GM21390 (cell line): ENCODE measurements at regions not wholly inside any gene's neighbourhood (a gene's known extent, or its start where the extent isn't known, plus 50 kb on each side); places are given as distances from the start of the nearest gene placed in this dataset.
A peak's percentile ranks its signal among the peaks of the same experiment; 100 is the strongest.
"Not testable (repeated sequence)": the region's sequence is repeated elsewhere in the genome, so short reads cannot be mapped to it uniquely, and the experiment has no call there.

Experiments
- ATAC-seq: cut with Tn5 transposase; IDR thresholded peaks from one replicate; pipeline ENCODE4 v1.9.1; 2021; ENCODE audit not compliant: unreplicated experiment

DNA sequence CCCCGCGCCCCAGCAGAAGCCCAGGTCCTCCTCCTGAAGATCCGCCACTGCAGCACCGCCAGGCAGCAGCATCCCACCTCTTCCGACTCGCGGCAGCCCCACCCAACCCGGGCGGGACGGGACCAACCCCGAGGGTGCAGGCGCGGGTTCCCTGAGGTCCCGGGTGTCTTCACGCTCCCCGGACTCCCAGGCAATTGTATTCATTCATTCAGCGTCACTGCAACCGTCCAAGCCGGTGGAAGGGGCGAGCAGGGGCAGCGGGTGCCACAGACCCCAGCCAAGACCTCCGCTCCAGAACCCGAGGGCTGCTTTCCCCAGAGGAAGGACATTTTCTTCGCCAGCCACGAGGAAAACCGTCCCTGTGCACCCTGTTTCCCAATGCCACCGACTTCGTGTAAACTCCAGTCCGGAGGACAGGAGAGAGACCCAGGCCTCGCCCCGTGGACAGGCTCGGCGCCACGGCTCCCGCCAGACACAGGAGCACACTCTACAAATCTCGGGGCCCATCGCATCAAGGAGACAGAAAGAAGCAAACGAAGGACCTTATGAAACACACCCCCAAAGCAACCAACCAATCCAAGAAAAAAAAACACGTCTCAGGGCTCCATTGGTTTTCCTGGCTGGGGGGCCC is 1471.5 kb downstream of the FOXD4L5 start:
- not testable (repeated sequence) for ATAC-seq

GRCh38 chr9:63812822-63813221 is 1472.2 kb downstream of the FOXD4L5 start:
- ATAC-seq, result peak; percentile 58

- not testable (repeated sequence) for ATAC-seq
Observed at GRCh38 chr9:63804205-63804604, 1480.8 kb downstream of the FOXD4L5 start.

GRCh38 chr9:63794081-63794685 is 1490.8 kb downstream of the FOXD4L5 start:
- ATAC-seq, result not testable (repeated sequence)

DNA sequence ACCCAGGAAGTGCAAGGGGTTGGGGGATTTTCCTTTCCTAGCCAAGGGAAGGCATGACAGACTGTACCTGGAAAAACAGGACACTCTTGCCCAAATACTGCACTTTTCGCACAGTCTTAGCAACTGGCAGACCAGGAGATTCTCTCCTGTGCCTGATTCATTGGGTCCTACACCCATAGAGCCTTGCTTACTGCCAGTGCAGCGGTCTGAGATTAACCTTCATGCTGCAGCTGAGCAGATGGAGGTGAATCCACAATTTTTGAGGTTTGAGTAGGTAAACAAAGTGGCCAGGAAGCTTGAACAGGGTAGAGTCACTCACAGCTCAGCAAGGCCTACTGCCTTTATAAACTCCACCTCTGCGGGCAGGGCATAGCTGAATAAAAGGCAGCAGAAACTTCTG is 1497.6 kb downstream of the FOXD4L5 start:
- not testable (repeated sequence) for ATAC-seq

DNA sequence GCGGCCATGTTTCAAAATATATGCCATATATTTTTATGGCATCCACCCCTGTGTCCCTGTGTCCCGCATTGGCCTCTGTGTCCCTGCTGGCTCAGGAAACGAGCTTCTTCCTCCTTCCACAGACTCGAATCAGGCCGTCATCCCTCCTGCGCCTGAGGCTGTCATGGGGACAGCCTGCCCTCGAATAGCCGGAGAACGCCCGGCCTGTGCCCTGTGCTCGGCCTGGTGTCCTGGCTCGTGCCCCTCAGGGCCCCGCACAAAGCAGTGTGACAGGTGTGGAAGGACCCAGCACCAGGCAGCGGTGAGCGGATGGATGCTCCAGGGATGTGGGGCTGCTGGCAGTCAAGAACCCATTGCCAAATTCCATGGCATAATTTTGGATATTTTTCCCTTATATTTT is 1500.0 kb downstream of the FOXD4L5 start:
- ATAC-seq, result not testable (repeated sequence)

DNA sequence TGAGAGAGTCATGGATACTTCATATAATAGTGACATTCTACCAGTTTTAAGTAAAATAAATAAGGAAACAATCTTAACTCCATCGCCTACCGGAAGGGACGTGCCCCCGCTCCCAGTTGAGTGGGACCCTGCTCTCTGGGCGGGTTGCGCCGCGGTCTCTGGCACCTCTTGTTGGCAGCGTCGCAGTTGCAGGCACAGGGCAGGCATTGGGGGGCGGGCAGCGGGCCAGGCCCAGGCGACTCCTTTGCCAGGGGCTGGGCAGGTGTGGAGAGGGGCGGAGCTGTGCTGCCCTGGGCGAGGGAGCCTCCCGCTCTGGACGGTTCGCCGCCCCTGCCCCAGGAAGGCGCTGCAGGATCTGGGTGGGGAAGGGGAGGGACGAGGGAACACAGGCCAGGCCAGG is 1500.6 kb downstream of the FOXD4L5 start:
- ATAC-seq, result not testable (repeated sequence)

GRCh38 chr9:63781817-63782439 is 1503.1 kb downstream of the FOXD4L5 start:
- ATAC-seq, result peak; percentile 33

GRCh38 chr9:63781390-63781789 is 1503.6 kb downstream of the FOXD4L5 start:
- ATAC-seq, result peak; percentile 100

- ATAC-seq, result not testable (repeated sequence)
Observed at GRCh38 chr9:63776220-63776619, 1508.8 kb downstream of the FOXD4L5 start.

DNA sequence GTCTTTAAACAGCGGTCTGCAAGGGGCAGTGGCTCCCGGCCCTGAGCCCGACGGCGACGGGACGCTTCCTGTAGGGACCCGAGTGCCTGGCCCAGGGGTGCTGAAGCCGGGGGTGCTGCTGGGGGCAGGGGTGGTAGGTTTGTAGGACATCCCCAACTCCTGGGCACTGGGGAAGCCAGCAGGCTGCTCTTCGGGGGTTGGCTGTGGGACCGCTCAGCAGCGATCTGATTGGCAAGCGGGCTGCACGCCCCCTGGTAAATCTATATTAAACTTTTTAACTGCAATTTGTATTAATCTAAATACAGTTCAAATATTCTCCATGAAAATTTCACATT is 1510.0 kb downstream of the FOXD4L5 start:
- not testable (repeated sequence) for ATAC-seq

DNA sequence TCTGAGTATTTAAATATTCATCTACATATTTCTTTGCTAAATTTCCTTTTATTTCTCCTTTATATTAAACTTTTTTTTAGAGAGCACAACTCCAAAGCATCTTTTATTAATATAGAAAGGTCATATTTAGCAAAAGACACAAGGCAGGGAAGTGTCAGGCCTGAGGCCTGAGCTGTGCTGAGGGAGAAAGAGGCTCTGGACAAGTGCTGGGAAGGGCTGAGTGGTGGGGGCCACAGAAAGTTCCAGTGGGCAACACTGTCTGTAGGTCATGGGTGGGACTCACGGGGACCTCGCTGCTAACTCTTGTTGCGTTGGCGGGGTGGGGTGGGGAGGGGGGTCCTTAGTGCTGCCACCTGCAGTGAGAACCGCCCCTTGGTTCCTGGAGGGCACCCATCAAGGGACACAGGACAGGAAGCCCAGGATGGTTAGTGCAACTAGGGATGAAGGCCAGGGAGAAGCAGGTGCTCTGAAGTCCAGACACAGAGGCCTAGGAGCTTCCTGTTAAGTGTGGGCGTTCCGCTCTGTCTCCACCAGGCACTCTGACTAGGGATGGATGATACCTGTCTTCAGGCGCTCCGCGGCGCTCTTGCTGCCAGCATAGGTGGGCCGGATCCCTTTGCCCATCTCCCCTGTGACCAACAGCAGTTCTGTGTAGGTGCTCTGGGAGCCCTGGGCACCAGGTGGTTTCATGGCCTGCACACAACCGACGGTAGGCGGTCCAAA is 1510.5 kb downstream of the FOXD4L5 start:
- not testable (repeated sequence) for ATAC-seq

DNA sequence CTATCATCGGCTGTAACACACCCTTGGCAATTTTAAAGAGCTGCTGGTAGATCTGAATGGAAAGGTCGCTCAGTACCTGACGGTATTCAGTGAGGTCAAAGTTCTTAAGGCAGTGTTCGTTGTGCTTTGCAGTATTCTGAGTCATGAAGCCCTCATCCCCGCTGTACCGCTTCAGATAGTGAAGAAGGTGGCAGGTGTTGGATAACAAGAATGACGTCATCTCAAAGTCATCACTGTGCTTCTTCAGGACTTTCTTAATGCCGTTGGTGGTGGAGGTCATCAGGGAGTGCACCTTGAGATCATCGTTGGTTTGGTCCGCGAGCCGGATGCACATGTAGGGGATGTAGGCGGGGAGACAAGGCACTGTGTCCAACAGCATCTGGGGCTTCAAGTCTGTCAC is 1522.8 kb downstream of the FOXD4L5 start:
- ATAC-seq, result not testable (repeated sequence)

DNA sequence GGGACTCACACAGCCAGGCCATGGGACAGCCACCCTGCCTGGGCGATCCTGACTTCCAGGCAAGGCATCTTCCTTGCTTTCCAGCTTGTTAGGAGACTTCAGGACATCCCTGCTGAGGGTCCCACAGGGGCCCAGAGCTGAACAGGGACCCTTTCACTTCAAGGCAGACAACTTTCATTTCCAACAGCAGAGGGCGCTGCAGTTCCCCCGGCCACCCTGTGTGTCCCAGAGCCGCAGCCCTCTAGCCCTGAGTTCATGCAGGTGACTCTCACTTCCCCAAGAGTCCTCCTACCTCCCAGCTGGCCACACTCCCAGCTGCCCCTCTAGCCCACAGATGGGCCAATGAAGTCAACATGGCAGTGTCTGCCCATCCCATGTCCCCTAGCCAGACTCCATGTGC is 1556.0 kb downstream of the FOXD4L5 start:
- ATAC-seq, result not testable (repeated sequence)

- ATAC-seq, result no peak
Observed at GRCh38 chr9:63728287-63728686, 1556.7 kb downstream of the FOXD4L5 start.

DNA sequence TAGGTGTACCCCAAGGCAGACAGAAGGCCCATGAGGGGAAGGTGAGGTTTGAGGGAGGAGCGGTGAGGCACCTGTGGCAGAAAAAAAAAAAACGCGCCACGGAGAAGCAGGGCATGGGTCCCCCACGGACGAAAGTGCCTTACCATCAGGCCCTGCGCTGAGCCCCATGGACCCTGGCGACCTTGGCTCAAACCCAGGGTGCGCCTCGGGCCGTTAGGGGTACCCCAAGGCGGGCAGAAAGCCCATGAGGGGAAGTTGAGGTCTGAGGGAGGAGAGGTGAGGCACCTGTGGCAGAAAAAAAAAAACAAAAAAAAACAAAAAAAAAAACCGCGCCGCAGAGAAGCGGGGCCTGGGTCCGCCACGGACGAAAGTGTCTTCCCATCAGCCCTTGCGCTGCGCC is 1576.7 kb downstream of the FOXD4L5 start:
- ATAC-seq, result not testable (repeated sequence)

DNA sequence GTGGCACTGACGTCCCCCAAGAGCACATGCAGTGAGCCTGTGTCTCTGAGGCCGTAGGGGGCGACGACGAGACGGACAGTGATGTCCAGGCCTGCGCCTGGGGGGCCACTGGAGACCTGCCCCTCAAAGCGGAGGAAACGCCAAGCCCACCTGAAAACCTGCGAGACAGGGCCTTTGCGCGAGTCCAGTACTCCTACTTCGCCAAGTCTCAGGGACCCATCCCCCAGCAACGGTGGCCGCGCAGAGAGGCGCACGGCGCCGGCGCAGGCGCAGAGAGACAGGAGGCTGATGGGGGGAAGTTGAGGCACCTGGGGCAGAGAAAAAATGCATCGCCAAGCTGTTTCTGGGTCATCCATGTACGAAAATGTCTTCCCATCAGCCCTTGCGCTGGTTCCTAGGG is 1580.6 kb downstream of the FOXD4L5 start:
- not testable (repeated sequence) for ATAC-seq

DNA sequence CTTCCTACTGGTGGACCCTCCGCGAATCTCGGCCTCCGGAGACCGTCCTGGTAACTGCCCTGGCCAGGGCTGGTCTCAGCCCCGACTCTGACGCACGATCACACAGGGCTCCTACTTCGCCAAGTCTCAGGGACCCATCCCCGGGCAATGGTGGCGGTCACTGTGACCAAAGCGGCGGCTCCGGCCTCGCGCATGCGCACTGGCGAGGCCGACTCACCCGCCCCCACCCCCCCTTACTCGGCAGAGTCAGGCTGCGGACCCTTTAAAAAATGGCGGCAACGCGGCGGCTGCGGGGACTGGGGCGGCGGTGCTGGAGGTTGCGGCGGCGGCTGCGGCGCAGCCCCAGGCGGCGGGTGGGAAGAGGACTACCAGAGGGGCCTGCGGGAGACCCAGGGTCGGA is 1581.3 kb downstream of the FOXD4L5 start:
- not testable (repeated sequence) for ATAC-seq

- ATAC-seq, result not testable (repeated sequence)
Observed at GRCh38 chr9:63703138-63703665, 1581.8 kb downstream of the FOXD4L5 start.
